Type B pancreatic cell (in vitro differentiated cells): ENCODE measurements at regions not wholly inside any gene's neighbourhood (a gene's known extent, or its start where the extent isn't known, plus 50 kb on each side); places are given as distances from the start of the nearest gene placed in this dataset.

Experiments used
- DNase-seq: peaks from one replicate; pipeline ENCODE4 v3.0.0; 2021; ENCODE audit warnings: mixed read lengths; ENCODE audit not compliant: unreplicated experiment; ENCODE audit errors: extremely low spot score
- H3K27ac Mint-ChIP-seq: 2 replicates; pipeline ENCODE4 v1.8.0; 2021; ENCODE audit warnings: mild to moderate bottlenecking, mixed read lengths
- H3K27me3 Mint-ChIP-seq: 2 replicates; pipeline ENCODE4 v1.8.0; 2021; ENCODE audit warnings: mixed read lengths
- H3K36me3 Mint-ChIP-seq: 2 replicates; pipeline ENCODE4 v1.8.0; 2021; ENCODE audit warnings: mixed read lengths
- H3K4me1 Mint-ChIP-seq: one replicate; pipeline ENCODE4 v1.8.0; 2021; ENCODE audit warnings: mixed read lengths; ENCODE audit not compliant: unreplicated experiment
- H3K4me3 Mint-ChIP-seq: 2 replicates; pipeline ENCODE4 v1.8.0; 2021; ENCODE audit warnings: mild to moderate bottlenecking, mixed read lengths
- H3K9me3 Mint-ChIP-seq: 2 replicates; pipeline ENCODE4 v1.8.0; 2021; ENCODE audit warnings: mixed read lengths
- TF ChIP-seq, protein P1 (sequence below): fragments of 200-600 bp; sonication (generic); conservative IDR thresholded peaks from 2 replicates; pipeline ENCODE4 v1.5.0; 2021; ENCODE audit warnings: antibody characterized with exemption, mild to moderate bottlenecking

DNA sequence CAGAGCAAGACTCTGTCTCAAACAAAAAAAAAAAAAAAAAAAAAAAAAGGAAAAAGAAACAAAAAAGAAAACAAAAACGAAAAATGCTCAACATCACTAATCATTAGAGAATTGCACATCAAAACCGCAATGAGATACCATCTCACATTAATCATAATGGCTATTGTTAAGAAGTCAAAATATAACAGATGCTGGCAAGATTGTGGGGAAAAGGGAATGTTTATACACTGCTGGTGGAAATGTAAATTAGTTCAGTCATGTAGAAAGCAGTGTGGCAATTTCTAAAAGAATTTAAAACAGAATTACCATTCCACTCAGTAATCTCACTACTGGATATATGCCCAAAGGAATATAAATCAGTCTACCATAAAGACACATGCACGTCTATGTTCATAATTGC is 50.4 kb upstream of the PRR16 start:
- no peak overlapping the region for H3K4me3 Mint-ChIP-seq
- peaks cover 7% of the 10 kb centered on the region for H3K9me3 Mint-ChIP-seq
- no peaks in the 10 kb centered on the region for H3K4me1 Mint-ChIP-seq
- no peak overlapping the region for H3K27ac Mint-ChIP-seq
- TF ChIP-seq, protein P1, sequence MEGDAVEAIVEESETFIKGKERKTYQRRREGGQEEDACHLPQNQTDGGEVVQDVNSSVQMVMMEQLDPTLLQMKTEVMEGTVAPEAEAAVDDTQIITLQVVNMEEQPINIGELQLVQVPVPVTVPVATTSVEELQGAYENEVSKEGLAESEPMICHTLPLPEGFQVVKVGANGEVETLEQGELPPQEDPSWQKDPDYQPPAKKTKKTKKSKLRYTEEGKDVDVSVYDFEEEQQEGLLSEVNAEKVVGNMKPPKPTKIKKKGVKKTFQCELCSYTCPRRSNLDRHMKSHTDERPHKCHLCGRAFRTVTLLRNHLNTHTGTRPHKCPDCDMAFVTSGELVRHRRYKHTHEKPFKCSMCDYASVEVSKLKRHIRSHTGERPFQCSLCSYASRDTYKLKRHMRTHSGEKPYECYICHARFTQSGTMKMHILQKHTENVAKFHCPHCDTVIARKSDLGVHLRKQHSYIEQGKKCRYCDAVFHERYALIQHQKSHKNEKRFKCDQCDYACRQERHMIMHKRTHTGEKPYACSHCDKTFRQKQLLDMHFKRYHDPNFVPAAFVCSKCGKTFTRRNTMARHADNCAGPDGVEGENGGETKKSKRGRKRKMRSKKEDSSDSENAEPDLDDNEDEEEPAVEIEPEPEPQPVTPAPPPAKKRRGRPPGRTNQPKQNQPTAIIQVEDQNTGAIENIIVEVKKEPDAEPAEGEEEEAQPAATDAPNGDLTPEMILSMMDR: no peak
- DNase-seq: no peak
- no peaks in the 10 kb centered on the region for H3K27me3 Mint-ChIP-seq
- H3K36me3 Mint-ChIP-seq: no peaks in the 10 kb centered on the region
